NCI-H2171 (cell line): ENCODE measurements at regions not wholly inside any gene's neighbourhood (a gene's known extent, or its start where the extent isn't known, plus 50 kb on each side); places are given as distances from the start of the nearest gene placed in this dataset.

Experiments used
- DNase-seq: peaks from one replicate; lab custom pipeline; 2025; lab: John Stamatoyannopoulos, UW

DNA sequence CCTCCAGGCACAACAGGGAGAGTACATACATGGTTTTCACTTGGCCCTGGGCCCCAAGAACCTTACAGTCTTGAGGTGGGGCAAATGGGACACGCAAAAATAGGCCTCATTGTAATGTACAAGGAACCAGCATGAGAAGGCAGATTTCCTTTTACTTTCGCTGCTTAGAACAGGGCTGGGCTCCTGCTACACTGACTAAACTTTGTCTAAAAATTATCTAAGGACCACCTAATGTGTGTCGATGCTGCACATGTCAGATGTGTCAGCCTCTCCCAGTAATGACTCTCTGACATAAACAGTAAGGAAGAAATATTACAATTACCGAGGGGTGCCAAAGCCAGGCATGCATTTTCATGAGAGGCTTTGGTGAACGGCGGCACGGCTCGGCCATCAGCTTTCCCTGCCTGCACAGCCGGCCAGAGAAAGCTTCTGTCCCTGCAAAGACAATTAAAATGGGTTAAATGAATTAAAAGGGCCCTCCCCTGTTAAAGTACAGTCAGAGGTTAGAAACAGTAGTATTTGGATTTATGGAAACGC lies 224.2 kb upstream of the IRX3 start:
- DNase-seq = no peak

DNA sequence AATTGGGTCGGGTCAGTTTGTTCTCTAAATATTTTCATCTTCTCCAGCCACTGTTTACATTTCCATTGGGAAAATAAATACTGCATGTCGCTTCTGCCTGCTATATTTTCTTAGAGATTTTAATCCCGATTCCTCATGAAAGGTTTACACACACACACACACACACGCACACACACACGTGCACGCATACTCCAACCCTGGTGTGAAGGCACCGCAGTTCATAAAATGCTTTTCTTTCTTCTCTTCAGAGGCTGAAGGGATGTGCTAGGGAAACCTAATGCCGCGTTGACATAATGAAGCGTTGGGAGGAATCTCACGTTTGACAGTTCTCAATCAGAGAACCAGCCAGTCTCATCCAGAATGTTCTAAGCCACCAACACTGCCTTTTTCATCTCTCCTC lies 222.9 kb upstream of the IRX3 start:
- no peak for DNase-seq

DNA sequence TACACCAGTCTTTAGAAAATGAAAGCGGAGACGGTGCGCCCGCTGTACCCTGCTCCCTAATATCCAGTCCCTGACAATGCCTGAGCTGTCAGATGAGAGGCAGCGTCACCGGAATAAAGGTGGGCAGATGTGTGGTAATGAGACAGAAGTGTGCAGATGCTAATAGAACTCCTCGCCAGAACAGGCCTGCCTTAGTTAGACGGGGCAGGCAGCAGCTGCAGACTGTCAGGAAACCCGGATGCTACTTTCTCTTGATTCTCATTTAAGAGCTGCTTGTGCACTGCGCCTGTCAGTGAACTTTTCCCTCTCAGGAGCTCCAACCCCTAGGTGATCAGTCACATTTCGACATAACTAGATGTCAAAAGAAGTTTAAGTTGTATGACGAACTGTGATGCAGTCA lies 221.8 kb upstream of the IRX3 start:
- DNase-seq = no peak

DNA sequence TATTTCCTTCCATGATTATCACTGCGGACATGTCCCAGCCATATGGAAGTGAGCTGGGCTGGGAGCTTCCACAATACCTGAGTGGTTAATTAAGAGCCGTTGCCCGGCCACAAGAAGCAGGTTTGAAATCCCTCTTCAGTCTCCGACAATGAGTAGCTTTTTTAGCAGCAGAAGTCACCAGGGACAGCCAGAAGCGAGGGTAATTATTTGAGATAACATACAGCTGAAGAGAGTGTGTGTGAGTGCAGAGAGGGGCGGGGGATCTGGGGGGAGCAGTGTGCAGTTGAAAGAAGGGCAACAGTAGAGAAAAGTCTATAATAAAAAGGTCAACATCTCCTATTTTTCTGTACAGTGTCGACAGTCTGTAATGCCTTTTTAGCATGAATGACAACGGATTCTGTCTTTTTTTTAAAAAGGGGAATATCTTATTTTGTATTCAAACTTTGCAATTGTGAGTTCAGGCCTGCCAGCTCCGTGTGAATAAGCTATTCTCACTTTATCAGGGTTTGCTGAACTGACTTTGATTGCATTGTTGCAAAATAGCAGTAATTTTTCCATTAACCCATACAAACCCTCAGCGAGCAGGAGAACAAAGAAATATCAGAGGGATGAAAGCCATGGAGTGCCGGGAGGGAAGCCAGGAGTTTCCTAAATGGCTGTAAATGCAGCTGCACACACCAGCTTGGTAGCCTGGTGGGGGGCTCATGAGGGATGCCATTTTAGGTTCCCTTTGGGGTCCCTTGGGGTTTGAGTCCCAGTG lies 220.3 kb upstream of the IRX3 start:
- peak; percentile 17 for DNase-seq

DNA sequence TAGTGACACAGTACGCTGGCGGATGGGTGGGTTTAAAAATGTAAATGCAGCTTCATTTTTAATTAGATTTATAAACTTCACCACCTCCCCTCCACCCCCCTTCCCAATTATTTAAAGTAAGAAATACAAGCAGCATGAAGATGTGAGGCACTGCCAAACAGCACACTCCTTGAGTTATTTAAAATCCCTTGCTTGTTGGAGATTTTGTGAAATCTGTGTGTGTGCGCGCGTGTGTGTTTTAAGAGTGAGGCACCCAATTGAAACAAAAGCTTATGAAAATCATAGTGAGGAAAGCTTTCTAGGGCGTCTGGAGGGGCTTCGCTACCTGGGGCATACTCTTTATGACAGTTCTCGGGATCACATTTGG lies 219.6 kb upstream of the IRX3 start:
- DNase-seq = no peak

DNA sequence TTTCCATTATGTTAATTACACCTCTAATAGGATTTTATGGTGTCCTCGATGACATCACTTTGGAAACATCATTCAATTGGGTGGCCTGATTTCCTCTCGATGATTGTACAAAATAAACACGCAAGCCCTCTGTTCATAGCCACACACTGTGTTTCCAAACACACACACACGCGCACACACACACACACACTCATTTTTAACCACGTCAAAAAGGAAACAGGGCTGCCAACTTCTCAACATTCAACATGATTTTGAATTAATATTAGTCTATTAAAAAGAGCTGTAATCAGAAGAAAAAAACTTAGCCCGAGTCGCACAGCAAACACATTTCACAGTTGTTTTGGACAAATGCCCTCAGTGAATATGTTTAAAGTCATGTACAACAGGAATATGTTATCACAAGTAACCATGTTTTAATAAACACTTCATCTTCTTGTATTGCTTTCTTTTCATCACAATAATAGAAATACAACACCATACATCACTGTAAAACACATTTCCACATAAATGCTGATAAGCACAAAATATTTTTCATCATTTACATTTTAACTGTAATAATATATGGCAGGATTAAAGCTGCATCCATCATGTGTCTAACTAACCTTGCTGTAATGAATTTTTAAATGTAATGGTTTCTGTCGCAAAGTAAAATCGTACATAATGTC lies 219.1 kb upstream of the IRX3 start:
- no peak for DNase-seq

DNA sequence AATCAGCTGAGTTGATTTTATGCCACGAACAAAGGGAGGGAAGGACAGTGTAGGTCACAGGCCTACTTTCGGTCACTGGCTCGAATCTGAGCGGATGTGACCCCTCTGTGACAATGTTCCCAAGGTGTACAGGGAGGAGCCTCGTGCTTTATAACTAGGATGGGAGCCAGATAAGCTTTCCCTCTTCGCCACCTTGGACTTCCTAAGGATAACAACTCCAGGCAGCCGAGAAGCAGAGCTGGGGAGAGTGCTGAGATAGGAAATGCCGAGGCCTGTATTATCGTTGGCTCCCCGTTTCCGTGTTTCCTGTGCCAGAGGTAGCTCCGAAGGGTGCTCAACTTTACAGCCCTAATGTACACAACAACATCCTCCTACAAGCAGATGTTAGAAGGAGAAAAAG lies 217.8 kb upstream of the IRX3 start:
- DNase-seq = no peak

DNA sequence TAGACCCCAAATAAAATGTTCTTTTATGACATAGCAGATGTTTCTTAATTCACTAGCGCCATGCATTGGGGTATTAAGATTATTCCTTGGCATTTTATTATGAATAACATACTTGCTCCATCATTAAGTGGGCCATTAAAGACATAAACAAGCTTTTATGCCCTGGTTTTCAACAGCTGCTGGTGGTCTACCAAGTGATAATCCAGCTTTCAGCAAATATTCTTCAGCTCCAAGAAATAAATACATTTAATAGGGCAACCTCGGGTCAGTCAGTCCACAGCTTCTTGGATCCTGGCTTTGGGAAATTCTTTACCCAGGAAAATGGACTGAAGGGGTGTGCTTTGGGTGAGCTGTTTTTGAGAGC lies 217.3 kb upstream of the IRX3 start:
- no peak for DNase-seq

DNA sequence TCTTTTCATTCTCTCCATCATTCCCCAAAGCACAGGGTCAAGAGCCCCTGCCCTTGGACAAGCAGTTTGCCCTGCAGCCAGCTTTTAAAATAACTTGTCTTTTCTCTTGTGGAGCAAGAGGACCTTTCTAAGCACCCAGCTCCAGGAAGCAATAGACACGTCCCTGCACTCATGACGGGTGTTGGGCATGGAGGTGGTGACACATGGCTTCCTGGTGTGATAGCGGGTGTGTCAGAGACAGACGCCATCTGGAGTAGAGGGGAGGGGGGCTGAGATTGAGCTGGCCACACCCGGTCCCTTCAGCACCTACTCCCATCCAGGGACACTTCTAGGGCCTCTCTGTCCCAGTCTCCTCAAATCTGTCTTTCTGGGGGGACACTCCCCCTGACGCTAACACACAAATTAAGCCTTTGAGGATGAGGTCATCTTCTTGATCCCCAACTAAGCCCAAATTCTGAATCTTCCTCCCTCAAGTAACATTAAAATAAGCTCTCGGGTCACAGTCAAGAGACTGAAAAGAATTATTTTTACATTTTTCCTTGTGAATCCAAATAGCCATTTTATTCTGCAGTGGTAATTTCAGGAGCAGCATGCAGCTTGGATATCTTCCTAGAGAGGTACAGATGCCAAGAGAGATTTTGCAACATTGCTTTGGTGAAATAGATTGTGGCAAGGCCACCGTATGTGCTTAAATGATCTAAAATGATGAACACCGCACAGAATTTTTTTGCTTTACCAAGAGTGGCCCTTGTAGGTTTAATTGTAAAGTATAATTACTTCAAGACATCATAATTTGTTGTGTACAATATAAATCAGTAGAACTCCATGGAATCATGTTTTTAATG lies 216.6 kb upstream of the IRX3 start:
- peak; percentile 27 for DNase-seq

DNA sequence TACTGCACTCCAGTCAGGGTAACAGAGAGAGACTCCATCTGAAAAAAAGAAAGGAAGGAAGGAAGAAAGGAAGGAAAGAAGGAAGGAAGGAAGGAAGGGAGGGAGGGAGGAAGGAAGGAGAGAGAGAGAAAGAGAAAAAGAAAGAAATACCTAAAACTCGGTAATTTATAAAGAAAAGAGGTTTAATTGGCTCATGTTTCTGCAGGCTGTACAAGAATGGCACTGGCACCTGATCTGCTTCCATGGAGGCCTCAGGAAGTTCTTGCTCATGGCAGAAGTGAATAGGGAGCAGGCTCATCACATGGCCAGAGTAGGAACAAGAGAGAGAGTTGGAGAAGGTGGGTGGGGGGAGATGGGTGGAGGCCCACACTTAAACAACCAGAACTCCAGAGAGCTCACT lies 215.2 kb upstream of the IRX3 start:
- DNase-seq = no peak

DNA sequence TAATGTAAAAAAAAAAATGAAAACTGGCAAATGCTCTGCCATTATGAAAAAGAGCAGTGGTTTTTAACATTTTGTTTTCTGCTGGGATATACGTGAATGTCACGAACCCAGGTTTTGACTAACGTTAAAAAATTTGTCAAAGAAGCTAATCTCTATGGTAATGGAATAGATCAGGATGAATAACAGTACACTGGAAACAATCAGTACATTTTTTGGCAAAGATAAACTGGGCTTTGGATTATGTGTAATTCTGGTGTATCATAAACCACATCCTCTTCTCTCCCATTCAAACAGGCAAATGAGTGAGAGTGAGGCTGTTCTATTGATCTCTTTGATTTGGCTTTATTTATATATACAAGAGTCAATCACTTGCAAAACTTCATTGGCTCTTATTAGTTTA lies 207.0 kb upstream of the IRX3 start:
- no peak for DNase-seq

DNA sequence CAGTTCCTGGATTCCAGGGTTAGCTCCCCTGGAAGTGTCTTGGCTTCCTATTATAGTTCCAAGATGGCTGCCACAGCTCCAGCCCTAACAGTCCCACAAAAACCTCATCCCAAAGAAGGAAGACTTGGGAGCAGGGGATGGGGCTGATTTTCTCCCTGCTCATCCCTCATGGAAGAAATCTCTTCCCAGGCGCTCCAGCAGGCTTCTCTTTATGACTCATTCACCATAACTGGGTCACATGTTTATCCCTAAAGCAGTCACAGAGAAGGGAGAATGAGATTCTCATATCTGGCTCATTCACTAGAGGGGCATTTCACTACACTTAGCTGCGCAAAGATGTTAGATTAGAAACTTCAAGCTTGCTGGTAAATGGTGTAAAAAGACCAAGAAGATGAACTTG lies 206.5 kb upstream of the IRX3 start:
- no peak for DNase-seq

DNA sequence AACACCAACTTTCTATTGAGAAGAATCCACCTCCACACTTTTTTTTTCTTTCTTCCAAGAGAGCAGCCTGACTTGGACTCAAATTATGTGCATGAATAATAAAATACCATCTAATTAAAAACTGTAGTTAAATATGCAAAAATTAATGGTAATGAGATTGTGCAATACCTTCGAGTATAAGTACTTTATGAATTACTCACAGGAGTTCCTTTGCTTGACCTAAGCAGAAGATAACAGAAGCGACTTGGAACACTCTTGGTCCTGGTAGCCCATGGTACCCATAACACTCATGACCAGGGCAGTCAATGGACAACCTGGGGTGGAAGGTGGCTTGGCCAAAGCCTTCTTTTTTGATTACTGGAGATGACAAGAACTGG lies 203.5 kb upstream of the IRX3 start:
- no peak for DNase-seq

DNA sequence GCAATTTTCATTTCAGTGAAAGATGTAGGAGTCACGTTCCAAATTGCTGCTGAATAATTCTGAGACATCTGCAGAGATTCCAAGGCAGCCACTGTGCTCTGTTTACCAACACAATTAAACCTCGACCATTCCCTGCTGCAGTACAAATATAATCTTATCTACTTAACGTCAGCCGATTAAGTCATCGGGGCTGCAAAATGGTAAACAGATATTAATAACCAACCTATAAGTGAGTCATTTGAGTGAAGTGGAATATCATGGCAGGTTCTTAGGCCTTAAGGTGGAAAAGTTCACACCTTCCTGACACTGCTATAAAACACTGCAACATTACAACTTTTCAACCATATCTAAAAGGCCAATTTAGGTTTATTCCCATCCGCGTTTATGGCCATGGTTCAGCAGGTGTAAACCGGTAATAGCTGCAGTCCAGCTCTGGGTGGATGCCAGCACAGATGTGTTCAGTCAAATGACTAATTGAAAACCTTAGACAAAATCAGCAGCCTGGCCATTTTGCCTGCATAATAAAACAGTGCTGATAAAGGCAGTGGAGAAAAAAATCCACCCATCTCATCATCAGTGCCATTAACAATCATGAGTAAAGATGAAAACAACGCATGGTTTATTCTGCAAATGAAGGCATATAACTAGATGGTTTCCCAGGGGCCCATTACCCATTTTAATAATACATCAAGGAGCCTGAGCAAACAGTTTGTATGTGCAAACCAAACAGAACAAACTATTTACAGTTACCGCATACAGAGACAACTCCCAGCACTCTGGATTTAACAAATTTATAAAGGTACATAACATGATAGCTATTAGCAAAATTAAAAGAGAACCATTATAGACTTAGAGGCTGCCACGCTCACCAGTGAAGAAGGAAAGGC lies 202.9 kb upstream of the IRX3 start:
- no peak for DNase-seq

DNA sequence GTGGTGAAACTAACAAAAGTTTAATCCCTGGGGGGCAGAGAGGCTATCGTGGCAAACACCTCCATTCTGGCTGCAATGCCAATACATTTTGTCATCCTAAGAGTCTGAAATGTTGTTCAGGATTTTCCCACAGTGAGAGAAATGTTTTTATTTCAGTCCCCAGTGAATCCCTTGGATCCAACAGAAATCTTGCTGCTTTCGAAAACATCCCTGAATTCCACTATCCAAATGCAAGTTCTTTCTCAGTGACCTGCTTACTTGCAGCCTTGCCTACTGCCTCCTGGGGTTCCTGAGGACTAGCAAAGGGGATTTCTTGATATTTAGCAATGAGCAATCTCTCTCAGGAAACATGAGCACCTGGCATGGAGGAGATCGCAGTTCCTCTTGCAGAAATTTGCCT lies 202.1 kb upstream of the IRX3 start:
- DNase-seq = no peak

DNA sequence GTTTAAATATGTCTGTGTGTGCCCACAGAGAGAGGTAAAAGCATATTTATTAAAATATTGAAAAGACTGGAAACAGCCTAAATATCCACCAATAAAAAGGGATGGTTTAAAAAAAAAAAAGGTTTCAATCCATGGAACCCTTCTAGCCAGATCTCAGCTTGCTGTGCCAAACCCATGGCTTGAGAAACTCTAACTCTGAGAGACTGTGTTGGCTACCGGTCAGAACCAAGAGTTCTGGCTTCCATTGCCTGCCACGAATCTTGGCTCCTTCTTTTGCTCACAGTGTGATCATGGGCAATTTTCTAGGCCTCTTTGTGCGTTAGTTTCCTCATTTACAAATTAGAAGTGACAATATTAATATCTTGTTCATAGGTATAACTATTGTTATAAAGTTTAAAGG lies 201.3 kb upstream of the IRX3 start:
- no peak for DNase-seq

DNA sequence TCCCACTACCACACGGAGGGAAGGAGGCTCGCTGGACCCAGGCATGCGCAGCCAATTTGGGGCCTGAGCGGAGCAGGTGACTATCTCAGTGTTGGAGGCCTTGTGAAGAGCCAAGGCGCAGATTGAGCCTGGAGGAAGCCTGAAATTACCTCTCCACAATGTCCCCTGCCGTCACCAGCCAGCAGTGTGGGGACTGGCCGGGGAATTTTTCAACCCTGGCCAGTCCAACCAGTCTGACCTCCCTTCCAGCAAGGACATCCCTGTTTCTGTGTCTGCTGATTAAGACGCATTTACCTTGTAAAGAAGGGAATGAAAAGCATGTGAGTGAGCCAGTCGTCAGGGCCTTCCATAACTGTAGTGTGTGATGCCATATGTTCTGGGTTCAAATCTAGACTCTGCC lies 198.1 kb upstream of the IRX3 start:
- DNase-seq = no peak

DNA sequence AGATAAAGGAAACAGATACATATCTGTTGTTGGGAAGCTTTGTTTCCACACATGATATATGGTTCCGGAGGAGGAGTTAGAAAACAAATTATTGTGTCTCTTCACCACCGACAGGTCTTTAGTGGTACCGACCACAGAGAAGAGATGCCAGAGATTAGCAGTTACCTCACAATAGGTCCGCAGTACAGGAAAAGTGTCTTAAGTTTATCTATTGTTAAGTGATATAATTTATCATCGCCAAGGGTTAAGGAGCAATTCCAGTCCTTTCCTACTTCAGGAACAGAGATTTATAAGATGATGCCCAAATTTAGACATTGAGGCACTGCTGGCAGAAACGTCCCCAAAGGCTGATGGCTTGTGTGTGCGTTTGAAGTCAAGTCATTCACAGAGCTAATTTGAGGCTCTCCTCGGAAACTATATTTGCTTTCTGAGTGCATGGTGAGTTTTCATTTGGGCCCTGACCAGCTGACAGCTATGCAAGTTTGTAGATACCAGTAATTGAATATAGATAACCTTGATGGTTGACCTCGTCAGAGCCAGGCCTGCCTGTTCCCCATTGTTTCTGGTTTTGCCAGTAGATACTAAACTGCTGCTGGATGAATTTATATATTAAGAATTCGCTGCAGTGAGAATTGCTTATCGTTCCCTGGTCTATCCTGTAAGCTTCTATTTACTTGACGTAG lies 196.4 kb upstream of the IRX3 start:
- no peak for DNase-seq

DNA sequence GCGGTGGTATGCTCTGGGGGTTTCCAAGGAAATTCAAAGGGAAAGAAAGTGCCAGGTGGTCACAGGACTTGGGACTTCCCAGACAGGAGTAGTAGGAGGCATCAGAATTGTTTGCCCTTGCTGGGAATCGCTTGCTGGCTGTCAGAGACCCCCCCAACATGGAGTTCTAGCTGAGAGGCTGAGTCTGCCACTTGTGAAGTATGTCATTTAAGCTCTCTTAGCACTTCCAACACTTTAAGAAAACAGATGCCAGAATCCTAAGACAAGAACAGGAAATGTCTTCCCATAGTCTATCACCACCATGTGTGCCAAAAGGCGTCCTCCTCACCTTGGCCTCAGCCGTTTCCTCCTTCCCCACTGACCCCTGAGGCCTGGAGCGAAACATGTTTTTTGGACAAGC lies 193.8 kb upstream of the IRX3 start:
- DNase-seq = no peak

DNA sequence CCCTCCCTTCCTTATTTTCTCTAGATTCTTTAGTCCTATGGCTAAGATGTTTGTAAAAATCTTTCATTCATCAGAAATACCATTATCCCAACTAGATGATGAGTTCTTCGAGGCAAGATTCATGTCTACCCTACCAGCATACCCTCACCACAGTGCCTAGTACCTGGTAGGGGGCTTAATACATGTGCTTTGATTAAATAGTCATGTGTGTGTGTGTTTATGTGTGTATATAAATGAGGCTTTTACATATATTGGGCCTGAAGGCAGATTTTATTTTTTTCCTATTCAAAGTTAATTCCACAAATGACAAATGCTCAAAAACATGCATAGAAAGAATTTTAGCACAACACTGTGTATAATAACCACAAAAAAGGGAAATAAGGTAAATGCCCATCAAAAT lies 193.0 kb upstream of the IRX3 start:
- no peak for DNase-seq

DNA sequence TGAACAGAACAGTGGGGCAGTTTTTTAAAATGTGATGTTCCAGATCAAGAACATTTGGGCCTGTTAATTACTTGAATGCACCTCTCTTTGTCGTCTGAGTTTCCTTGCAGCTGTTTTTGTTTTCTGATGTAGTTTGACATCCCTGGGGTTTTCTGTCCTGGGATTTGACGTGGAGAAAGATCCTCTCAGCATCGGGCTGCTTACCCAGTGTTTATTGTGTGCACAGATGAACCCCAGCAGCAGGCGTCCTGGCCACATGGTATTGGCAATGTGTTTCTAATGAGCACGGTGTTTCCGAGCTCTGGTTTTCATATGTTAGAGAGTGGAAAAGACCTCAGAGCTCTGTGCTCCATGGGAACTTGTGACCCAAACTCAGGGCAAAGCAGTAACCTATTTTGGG lies 191.1 kb upstream of the IRX3 start:
- no peak for DNase-seq
